ENCODE measurements at regions not wholly inside any gene's neighbourhood (a gene's known extent, or its start where the extent isn't known, plus 50 kb on each side); places are given as distances from the start of the nearest gene placed in this dataset.

- TF ChIP-seq POLR2AphosphoS5 (IDR thresholded peaks at IDR 0.05) (no peak), POLR2A (IDR thresholded peaks at IDR 0.05) (no peak), EP300 (IDR thresholded peaks at IDR 0.05; ENCODE audit: low read depth) (no peak)
- TF ChIP-seq, protein P1, sequence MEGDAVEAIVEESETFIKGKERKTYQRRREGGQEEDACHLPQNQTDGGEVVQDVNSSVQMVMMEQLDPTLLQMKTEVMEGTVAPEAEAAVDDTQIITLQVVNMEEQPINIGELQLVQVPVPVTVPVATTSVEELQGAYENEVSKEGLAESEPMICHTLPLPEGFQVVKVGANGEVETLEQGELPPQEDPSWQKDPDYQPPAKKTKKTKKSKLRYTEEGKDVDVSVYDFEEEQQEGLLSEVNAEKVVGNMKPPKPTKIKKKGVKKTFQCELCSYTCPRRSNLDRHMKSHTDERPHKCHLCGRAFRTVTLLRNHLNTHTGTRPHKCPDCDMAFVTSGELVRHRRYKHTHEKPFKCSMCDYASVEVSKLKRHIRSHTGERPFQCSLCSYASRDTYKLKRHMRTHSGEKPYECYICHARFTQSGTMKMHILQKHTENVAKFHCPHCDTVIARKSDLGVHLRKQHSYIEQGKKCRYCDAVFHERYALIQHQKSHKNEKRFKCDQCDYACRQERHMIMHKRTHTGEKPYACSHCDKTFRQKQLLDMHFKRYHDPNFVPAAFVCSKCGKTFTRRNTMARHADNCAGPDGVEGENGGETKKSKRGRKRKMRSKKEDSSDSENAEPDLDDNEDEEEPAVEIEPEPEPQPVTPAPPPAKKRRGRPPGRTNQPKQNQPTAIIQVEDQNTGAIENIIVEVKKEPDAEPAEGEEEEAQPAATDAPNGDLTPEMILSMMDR (IDR thresholded peaks at IDR 0.05) = no peak
- in situ Hi-C loops (cut with MboI; ENCODE audit: low pct_ligation_motif_present in 1 of 4, low pct_unique_long_range_greater_than_20kb in 1 of 4, low sequenced_read_pairs in 3 of 4) (loop anchor here in 2 of 4 donors (25.0 kb wide), 1 partner anchor 233 kb away; no protein-coding TSS in a partner anchor), intact Hi-C loops (cut with DNase I; ENCODE audit: low total_unique reads) (no loop called here)
- H3K27me3 ChIP-seq = no peaks in the 10 kb centered on the region
- peaks cover 0 to 9% (median 0%) of the 10 kb centered on the region in 4 donors for H3K4me1 ChIP-seq
- WGBS, 2 donors (ENCODE audit: low coverage in 1 of 2) = 80 to 84% methylated on average over 5 to 15 of the region's 15 CpGs
- no peak overlapping the region for H3K4me3 ChIP-seq
- H3K9me3 ChIP-seq = no peaks in the 10 kb centered on the region
- H3K27ac ChIP-seq = no peak overlapping the region
- no peaks in the 10 kb centered on the region for H3K36me3 ChIP-seq
- DNase-seq = no peak
Measured at GRCh38 chr4:42278709-42279324, 118.5 kb upstream of the SHISA3 start.

DNA sequence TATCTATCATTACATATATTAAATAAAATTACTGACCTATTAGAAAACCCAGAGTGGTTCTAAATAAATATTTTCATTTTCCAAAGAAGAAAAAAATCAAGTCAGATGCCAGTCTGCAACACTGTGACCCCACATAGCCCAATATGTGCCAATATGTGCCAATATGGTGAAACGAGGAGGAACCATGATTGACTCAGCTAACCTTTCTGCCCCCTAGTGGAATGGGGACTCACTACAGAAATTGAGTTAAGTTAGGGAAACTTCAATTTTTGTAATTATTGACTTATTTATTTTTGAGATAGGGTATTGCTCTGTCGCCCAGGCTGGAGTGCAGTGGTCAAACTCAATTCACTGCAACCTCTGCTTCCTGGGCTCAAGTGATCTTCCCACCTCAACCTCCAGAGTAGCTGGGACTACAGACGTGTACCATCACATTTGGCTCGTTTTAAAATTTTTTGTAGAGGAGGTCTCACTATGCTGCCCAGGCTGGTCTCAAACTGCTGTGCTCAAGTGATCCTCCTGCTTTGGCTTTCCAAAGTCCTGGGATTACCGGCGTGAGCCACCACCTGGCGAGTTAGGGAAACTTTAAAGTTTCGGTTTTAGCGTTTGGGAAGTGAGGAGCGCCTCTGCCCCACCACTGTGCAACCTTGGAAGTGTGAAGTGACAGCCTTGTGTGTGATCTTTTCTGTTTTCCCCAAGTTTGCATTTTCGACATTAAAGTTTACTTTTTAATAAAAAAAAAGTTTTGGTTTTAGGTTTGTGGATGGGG, 116.8 kb upstream of the SHISA3 start:
- TF ChIP-seq POLR2AphosphoS5 (IDR thresholded peaks at IDR 0.05) = no peak
- TF ChIP-seq, protein P1 (IDR thresholded peaks at IDR 0.05) = peak; percentile 39 to 60 (median 47)
- TF ChIP-seq POLR2A (IDR thresholded peaks at IDR 0.05) = no peak
- no peak for TF ChIP-seq EP300 (IDR thresholded peaks at IDR 0.05; ENCODE audit: low read depth)

GRCh38 chr4:42281324-42282020, 115.8 kb upstream of the SHISA3 start:
- H3K27me3 ChIP-seq = no peaks in the 10 kb centered on the region
- TF ChIP-seq EP300 (IDR thresholded peaks at IDR 0.05; ENCODE audit: low read depth) (no peak), POLR2AphosphoS5 (IDR thresholded peaks at IDR 0.05) (no peak), POLR2A (IDR thresholded peaks at IDR 0.05) (no peak)
- TF ChIP-seq, protein P1 (IDR thresholded peaks at IDR 0.05) = no peak
- in situ Hi-C loops (cut with MboI; ENCODE audit: low pct_ligation_motif_present in 1 of 4, low pct_unique_long_range_greater_than_20kb in 1 of 4, low sequenced_read_pairs in 3 of 4) = loop anchor here (5.0 to 25.0 kb wide), 3 partner anchors 231 to 236 kb away; no protein-coding TSS in a partner anchor

More for the DNA sequence above, 116.8 kb upstream of the SHISA3 start:
- in situ Hi-C loops (cut with MboI; ENCODE audit: low pct_ligation_motif_present in 1 of 4, low pct_unique_long_range_greater_than_20kb in 1 of 4, low sequenced_read_pairs in 3 of 4) = loop anchor here (5.0 to 25.0 kb wide), 3 partner anchors 232 to 237 kb away; no protein-coding TSS in a partner anchor
- 53 to 61% methylated on average over 4 to 11 of the region's 11 CpGs for WGBS, 2 donors (ENCODE audit: low coverage in 1 of 2)
- no peaks in the 10 kb centered on the region for H3K9me3 ChIP-seq
- intact Hi-C loops (cut with DNase I; ENCODE audit: low total_unique reads) = loop anchor here (5.0 kb wide), 1 partner anchor 237 kb away; no protein-coding TSS in a partner anchor
- no peaks in the 10 kb centered on the region for H3K36me3 ChIP-seq
- H3K4me1 ChIP-seq = peaks cover 0 to 9% (median 0%) of the 10 kb centered on the region in 4 donors
- DNase-seq = no peak
- H3K27me3 ChIP-seq = no peaks in the 10 kb centered on the region
- H3K4me3 ChIP-seq = no peak overlapping the region
- H3K27ac ChIP-seq = no peak overlapping the region

More at GRCh38 chr4:42281324-42282020, 115.8 kb upstream of the SHISA3 start:
- 17 to 24% methylated on average over 3 to 9 of the region's 9 CpGs for WGBS, 2 donors (ENCODE audit: low coverage in 1 of 2)
- intact Hi-C loops (cut with DNase I; ENCODE audit: low total_unique reads) = loop anchor here (5.0 kb wide), 1 partner anchor 236 kb away; no protein-coding TSS in a partner anchor
- peaks cover 0 to 9% (median 0%) of the 10 kb centered on the region in 4 donors for H3K4me1 ChIP-seq
- H3K27ac ChIP-seq = no peak overlapping the region
- DNase-seq = no peak
- H3K9me3 ChIP-seq = no peaks in the 10 kb centered on the region
- no peak overlapping the region for H3K4me3 ChIP-seq
- H3K36me3 ChIP-seq = no peaks in the 10 kb centered on the region

Measured in transverse colon (tissue), 4 donors.